Lung (tissue), 11 donors: ENCODE measurements at regions not wholly inside any gene's neighbourhood (a gene's known extent, or its start where the extent isn't known, plus 50 kb on each side); places are given as distances from the start of the nearest gene placed in this dataset.
"Not testable (repeated sequence)": the region's sequence is repeated elsewhere in the genome, so short reads cannot be mapped to it uniquely, and the experiment has no call there.

Experiments used
- ATAC-seq: fragments of 200-7000 bp; cut with Tn5 transposase; one replicate; pipeline ENCODE4 v1.9.1; 2020; ENCODE audit warnings: moderate number of reproducible peaks; ENCODE audit not compliant: insufficient read depth, low FRiP score
- DNase-seq, 3 donors: peaks; one replicate each; pipeline ENCODE4 v3.0.0-alpha.2; 2013 to 2017
- H3K27ac ChIP-seq, 2 donors: one replicate each; pipeline ENCODE4 v1.5.1; 2013; ENCODE audit warnings: mild to moderate bottlenecking in 2 of 2, moderate library complexity in 2 of 2, control low read depth in 1 of 2, inconsistent platforms in 1 of 2, low read depth in 1 of 2, low read length in 1 of 2
- H3K27me3 ChIP-seq, 3 donors: one replicate each; pipeline ENCODE4 v1.5.1; 2013; ENCODE audit warnings: low read length in 2 of 3; ENCODE audit not compliant: control insufficient read depth in 3 of 3, insufficient read depth in 3 of 3
- H3K36me3 ChIP-seq, 4 donors: one replicate each; pipeline ENCODE4 v1.5.1; 2013; ENCODE audit warnings: low read length in 4 of 4, mild to moderate bottlenecking in 1 of 4, moderate library complexity in 1 of 4; ENCODE audit not compliant: control insufficient read depth in 4 of 4, insufficient read depth in 4 of 4
- H3K4me1 ChIP-seq, 5 donors: one replicate each; pipeline ENCODE4 v1.5.1; 2013; ENCODE audit warnings: low read length in 5 of 5, mild to moderate bottlenecking in 2 of 5, moderate library complexity in 1 of 5; ENCODE audit not compliant: control insufficient read depth in 5 of 5, insufficient read depth in 5 of 5
- H3K4me3 ChIP-seq: one replicate; pipeline ENCODE4 v1.5.1; 2013; ENCODE audit warnings: mild to moderate bottlenecking, control low read depth, moderate library complexity
- H3K9ac ChIP-seq, 2 donors: one replicate each; pipeline ENCODE4 v1.5.1; 2013; ENCODE audit warnings: low read length in 2 of 2, control low read depth in 1 of 2; ENCODE audit not compliant: insufficient read depth in 1 of 2
- H3K9me3 ChIP-seq, 4 donors: one replicate each; pipeline ENCODE4 v1.5.1; 2013; ENCODE audit warnings: low read length in 3 of 4, mild to moderate bottlenecking in 1 of 4, moderate library complexity in 1 of 4; ENCODE audit not compliant: control insufficient read depth in 4 of 4, insufficient read depth in 3 of 4
- WGBS, 2 donors: extraction: QIAGEN DNeasy Blood & Tissue Kit; methylation state at CpG; one replicate each; pipeline ENCODE4 v1.1.7; 2013; 5-methylcytosine and 5-hydroxymethylcytosine counted together
- TF ChIP-seq, protein P1 (sequence below): IDR thresholded peaks from 2 replicates; pipeline ENCODE4 v1.5.1; 2012; ENCODE audit warnings: mild to moderate bottlenecking; ENCODE audit errors: control extremely low read depth, extremely low read depth
- donor health status: control.
- donor health status: control.
- donor health status: Bipolar disorder and iron deficiency.
- donor health status: healthy.
- donor health status: DM: yes; HTN: yes; CAD: no.

DNA sequence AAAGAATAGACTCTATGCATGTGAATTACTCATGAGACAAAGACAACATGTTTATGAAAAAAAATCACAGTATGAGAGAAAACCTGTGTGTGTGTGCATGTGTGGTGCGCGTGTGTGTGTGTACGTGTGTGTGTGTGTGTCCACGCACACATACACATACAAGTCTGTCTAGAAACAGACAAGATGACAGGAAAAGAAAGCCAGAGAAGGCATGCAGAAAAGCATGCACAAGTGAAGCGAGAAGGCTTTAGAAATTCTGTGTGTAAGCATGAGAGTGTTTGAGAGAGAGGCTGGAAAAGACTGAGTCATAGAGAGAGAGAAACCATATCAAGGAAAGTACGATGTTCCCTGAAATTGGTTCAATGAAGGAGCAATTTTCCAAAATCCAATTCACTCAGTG is 566.4 kb upstream of the C16orf82 start:
- ATAC-seq (no peak), DNase-seq (no peak)
- H3K4me3 ChIP-seq = no peak overlapping the region
- no peaks in the 10 kb centered on the region for H3K27me3 ChIP-seq
- 86 to 90% methylated on average over 6 of the region's 6 CpGs for WGBS, 2 donors
- H3K27ac ChIP-seq = no peak overlapping the region
- no peaks in the 10 kb centered on the region for H3K9me3 ChIP-seq
- H3K9ac ChIP-seq = no peak overlapping the region
- TF ChIP-seq, protein P1, sequence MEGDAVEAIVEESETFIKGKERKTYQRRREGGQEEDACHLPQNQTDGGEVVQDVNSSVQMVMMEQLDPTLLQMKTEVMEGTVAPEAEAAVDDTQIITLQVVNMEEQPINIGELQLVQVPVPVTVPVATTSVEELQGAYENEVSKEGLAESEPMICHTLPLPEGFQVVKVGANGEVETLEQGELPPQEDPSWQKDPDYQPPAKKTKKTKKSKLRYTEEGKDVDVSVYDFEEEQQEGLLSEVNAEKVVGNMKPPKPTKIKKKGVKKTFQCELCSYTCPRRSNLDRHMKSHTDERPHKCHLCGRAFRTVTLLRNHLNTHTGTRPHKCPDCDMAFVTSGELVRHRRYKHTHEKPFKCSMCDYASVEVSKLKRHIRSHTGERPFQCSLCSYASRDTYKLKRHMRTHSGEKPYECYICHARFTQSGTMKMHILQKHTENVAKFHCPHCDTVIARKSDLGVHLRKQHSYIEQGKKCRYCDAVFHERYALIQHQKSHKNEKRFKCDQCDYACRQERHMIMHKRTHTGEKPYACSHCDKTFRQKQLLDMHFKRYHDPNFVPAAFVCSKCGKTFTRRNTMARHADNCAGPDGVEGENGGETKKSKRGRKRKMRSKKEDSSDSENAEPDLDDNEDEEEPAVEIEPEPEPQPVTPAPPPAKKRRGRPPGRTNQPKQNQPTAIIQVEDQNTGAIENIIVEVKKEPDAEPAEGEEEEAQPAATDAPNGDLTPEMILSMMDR = no peak
- H3K4me1 ChIP-seq = no peaks in the 10 kb centered on the region
- H3K36me3 ChIP-seq = no peaks in the 10 kb centered on the region

DNA sequence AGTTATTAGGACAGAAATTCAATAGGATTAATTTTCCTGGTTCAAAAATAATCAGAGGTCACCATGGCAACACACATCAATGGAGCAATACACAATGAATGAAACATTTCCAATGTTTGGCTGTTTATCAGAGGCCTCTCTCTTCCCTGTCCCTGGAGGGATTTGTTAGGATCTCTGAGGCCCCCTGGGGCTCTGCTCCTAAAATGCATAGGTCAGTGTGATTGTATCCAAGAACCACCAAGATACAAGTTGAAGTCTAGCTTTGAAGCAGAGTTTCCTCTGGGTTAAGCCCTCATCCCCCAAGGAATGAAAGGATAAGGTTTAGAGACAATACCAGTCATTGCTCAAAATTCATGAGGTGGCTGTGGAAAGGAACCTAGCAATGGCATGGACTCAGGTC is 561.2 kb upstream of the C16orf82 start:
- Histone ChIP-seq H3K9ac (no peak overlapping the region), H3K4me1 (no peaks in the 10 kb centered on the region), H3K4me3 (no peak overlapping the region), H3K27me3 (no peaks in the 10 kb centered on the region), H3K36me3 (no peaks in the 10 kb centered on the region), H3K27ac (no peak overlapping the region), H3K9me3 (peaks cover 0 to 2% (median 0%) of the 10 kb centered on the region in 4 donors)
- TF ChIP-seq, protein P1 = no peak
- ATAC-seq (no peak), DNase-seq (no peak)

DNA sequence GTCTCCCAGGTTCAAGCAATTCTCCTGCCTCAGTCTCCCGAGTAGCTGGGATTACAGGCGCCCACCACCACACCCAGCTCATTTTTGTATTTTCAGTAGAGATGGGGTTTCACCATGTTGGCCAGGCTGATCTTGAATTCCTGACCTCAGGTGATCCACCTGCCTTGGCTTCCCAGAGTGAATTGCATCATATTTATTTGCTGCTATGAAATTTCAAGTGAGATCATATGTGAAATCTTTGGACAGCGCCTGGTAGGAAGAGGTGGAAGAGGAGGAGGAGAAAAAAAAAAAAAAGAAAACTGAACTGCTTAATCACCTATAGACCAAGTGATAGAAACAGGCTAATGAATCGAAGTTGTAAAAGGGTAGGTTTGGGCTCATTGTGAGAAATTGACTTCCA is 557.8 kb upstream of the C16orf82 start:
- H3K27ac ChIP-seq, ATAC-seq, H3K4me3 ChIP-seq, H3K27me3 ChIP-seq, H3K36me3 ChIP-seq, H3K4me1 ChIP-seq, H3K9me3 ChIP-seq, H3K9ac ChIP-seq, DNase-seq: not testable (repeated sequence)
- 86 to 89% methylated on average over 4 of the region's 4 CpGs for WGBS, 2 donors

DNA sequence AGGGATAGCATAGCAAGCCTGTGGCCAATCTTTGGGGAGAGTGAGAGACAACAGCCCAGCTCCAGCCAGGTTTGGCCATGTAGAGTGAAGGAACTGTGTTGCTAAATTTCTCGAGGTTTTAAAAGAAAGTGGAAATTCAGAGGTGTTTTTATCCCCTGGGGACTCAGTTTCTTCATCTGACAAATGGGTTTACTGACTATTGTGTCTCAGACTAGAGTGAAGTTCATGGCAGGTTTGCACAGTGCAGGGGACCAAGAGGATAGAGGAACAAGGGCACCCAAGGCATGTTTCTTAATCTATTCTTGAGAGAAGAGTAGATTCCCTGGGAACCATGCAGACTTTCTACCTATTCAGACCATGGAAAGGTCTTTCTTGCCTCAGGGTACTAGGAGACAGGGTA is 555.8 kb upstream of the C16orf82 start:
- Histone ChIP-seq H3K4me3 (no peak overlapping the region), H3K4me1 (no peaks in the 10 kb centered on the region), H3K36me3 (no peaks in the 10 kb centered on the region), H3K9ac (no peak overlapping the region), H3K9me3 (peaks cover 0 to 2% (median 0%) of the 10 kb centered on the region in 4 donors), H3K27ac (no peak overlapping the region), H3K27me3 (no peaks in the 10 kb centered on the region)
- WGBS, 2 donors = 46 to 58% methylated on average over 1 of the region's 1 CpG
- DNase-seq = no peak
- no peak for ATAC-seq
- TF ChIP-seq, protein P1 = no peak
